NT2/D1 (cell line): ENCODE measurements at regions not wholly inside any gene's neighbourhood (a gene's known extent, or its start where the extent isn't known, plus 50 kb on each side); places are given as distances from the start of the nearest gene placed in this dataset.

ENCODE experiments used
- DNase-seq: peaks from one replicate; pipeline ENCODE4 v3.0.0-alpha.2; 2011; ENCODE audit warnings: low read depth, low spot score
- H3K27me3 ChIP-seq: 2 replicates; pipeline ENCODE4 v1.6.0; 2011; ENCODE audit warnings: mild to moderate bottlenecking; ENCODE audit not compliant: insufficient read length, insufficient read depth
- H3K36me3 ChIP-seq: 2 replicates; pipeline ENCODE4 v1.6.1; 2011; ENCODE audit warnings: mild to moderate bottlenecking, low read length, mixed read lengths; ENCODE audit not compliant: insufficient read depth, insufficient read length
- H3K4me1 ChIP-seq: 2 replicates; pipeline ENCODE4 v1.5.1; 2011; ENCODE audit not compliant: insufficient read depth, insufficient read length
- H3K4me3 ChIP-seq: 2 replicates; pipeline ENCODE4 v1.5.1; 2011; ENCODE audit warnings: low read depth; ENCODE audit not compliant: insufficient read length
- H3K9ac ChIP-seq: 2 replicates; pipeline ENCODE4 v1.6.0; 2011; ENCODE audit warnings: low read depth; ENCODE audit not compliant: insufficient read length
- H3K9me3 ChIP-seq: 2 replicates; pipeline ENCODE4 v1.5.1; 2011; ENCODE audit warnings: mild to moderate bottlenecking, low read length; ENCODE audit not compliant: insufficient read depth
- SUZ12 ChIP-seq: IDR thresholded peaks from 2 replicates; pipeline ENCODE4 v1.6.1; 2011; ENCODE audit not compliant: insufficient read length, insufficient read depth; ENCODE audit errors: extremely low read depth
- YY1 ChIP-seq: IDR thresholded peaks from 2 replicates; pipeline ENCODE4 v1.6.1; 2011; ENCODE audit not compliant: insufficient read length, insufficient read depth
- ZNF274 ChIP-seq: IDR thresholded peaks from 2 replicates; pipeline ENCODE4 v1.6.1; 2011; ENCODE audit warnings: mild to moderate bottlenecking, low read depth, low read length

- H3K9me3 ChIP-seq: no peaks in the 10 kb centered on the region
- H3K4me1 ChIP-seq: no peaks in the 10 kb centered on the region
- H3K27me3 ChIP-seq: no peaks in the 10 kb centered on the region
- no peaks in the 10 kb centered on the region for H3K36me3 ChIP-seq
- no peak for TF ChIP-seq YY1
- TF ChIP-seq ZNF274: no peak
- no peak for TF ChIP-seq SUZ12
- no peak overlapping the region for H3K4me3 ChIP-seq
- H3K9ac ChIP-seq: no peak overlapping the region
- DNase-seq: no peak
Observed at GRCh38 chr12:85527192-85527591, 247.2 kb downstream of the ALX1 start.

- Histone ChIP-seq H3K9ac (no peak overlapping the region), H3K4me1 (no peaks in the 10 kb centered on the region), H3K4me3 (no peak overlapping the region), H3K27me3 (no peaks in the 10 kb centered on the region), H3K36me3 (no peaks in the 10 kb centered on the region), H3K9me3 (0 out of 2 replicates have a peak, but pooled peaks cover 4% of the 10 kb centered on the region)
- no peak for DNase-seq
- TF ChIP-seq SUZ12: no peak
- TF ChIP-seq ZNF274: no peak
- TF ChIP-seq YY1: no peak
Observed at GRCh38 chr12:85529896-85530295, 249.9 kb downstream of the ALX1 start.

GRCh38 chr12:85530456-85530855, 250.4 kb downstream of the ALX1 start:
- H3K4me1 ChIP-seq: no peaks in the 10 kb centered on the region
- DNase-seq: no peak
- H3K9me3 ChIP-seq: 0 out of 2 replicates have a peak, but pooled peaks cover 4% of the 10 kb centered on the region
- no peak overlapping the region for H3K9ac ChIP-seq
- TF ChIP-seq ZNF274 (no peak), SUZ12 (no peak), YY1 (no peak)
- no peaks in the 10 kb centered on the region for H3K36me3 ChIP-seq
- H3K4me3 ChIP-seq: no peak overlapping the region
- H3K27me3 ChIP-seq: no peaks in the 10 kb centered on the region

- no peak overlapping the region for H3K4me3 ChIP-seq
- H3K4me1 ChIP-seq: no peaks in the 10 kb centered on the region
- H3K9ac ChIP-seq: no peak overlapping the region
- DNase-seq: no peak
- 0 out of 2 replicates have a peak, but pooled peaks cover 4% of the 10 kb centered on the region for H3K9me3 ChIP-seq
- no peaks in the 10 kb centered on the region for H3K27me3 ChIP-seq
- no peaks in the 10 kb centered on the region for H3K36me3 ChIP-seq
- TF ChIP-seq SUZ12 (no peak), YY1 (no peak), ZNF274 (no peak)
Observed at GRCh38 chr12:85531341-85531740, 251.3 kb downstream of the ALX1 start.

GRCh38 chr12:85549640-85550039, 269.6 kb downstream of the ALX1 start:
- no peak overlapping the region for H3K4me3 ChIP-seq
- no peaks in the 10 kb centered on the region for H3K4me1 ChIP-seq
- no peaks in the 10 kb centered on the region for H3K27me3 ChIP-seq
- DNase-seq: no peak
- no peaks in the 10 kb centered on the region for H3K36me3 ChIP-seq
- H3K9me3 ChIP-seq: no peaks in the 10 kb centered on the region
- H3K9ac ChIP-seq: no peak overlapping the region
- TF ChIP-seq ZNF274 (no peak), SUZ12 (no peak), YY1 (no peak)

- Histone ChIP-seq H3K9me3 (no peaks in the 10 kb centered on the region), H3K4me3 (no peak overlapping the region), H3K36me3 (no peaks in the 10 kb centered on the region), H3K27me3 (no peaks in the 10 kb centered on the region), H3K4me1 (no peaks in the 10 kb centered on the region), H3K9ac (no peak overlapping the region)
- DNase-seq: no peak
- TF ChIP-seq YY1 (no peak), SUZ12 (no peak), ZNF274 (no peak)
Observed at GRCh38 chr12:85550924-85551323, 270.9 kb downstream of the ALX1 start.

GRCh38 chr12:85552461-85552860, 272.4 kb downstream of the ALX1 start:
- TF ChIP-seq SUZ12: no peak
- Histone ChIP-seq H3K4me3 (no peak overlapping the region), H3K9ac (no peak overlapping the region), H3K36me3 (no peaks in the 10 kb centered on the region), H3K27me3 (no peaks in the 10 kb centered on the region), H3K4me1 (no peaks in the 10 kb centered on the region), H3K9me3 (no peaks in the 10 kb centered on the region)
- DNase-seq: no peak

- Histone ChIP-seq H3K4me3 (no peak overlapping the region), H3K9me3 (no peaks in the 10 kb centered on the region), H3K4me1 (no peaks in the 10 kb centered on the region), H3K9ac (no peak overlapping the region), H3K36me3 (no peaks in the 10 kb centered on the region), H3K27me3 (no peaks in the 10 kb centered on the region)
- TF ChIP-seq YY1 (no peak), ZNF274 (no peak), SUZ12 (no peak)
- no peak for DNase-seq
Observed at GRCh38 chr12:85557850-85558249, 277.8 kb downstream of the ALX1 start.
